PC-3 (cell line): ENCODE measurements at regions not wholly inside any gene's neighbourhood (a gene's known extent, or its start where the extent isn't known, plus 50 kb on each side); places are given as distances from the start of the nearest gene placed in this dataset.

Experiments used
- ATAC-seq: fragments of 200-7000 bp; cut with Tn5 transposase; 2 replicates; pipeline ENCODE4 v1.9.1; 2020; ENCODE audit warnings: mild to moderate bottlenecking, moderate library complexity
- BruUV-seq: library from RNA; stranded (reverse); fragments of 400-500 nt; replicated peaks from 2 replicates; lab custom pipeline; 2021; lab: Mats Ljungman, UMichigan
- CTCF ChIA-PET: fragments of 300-600 bp; sonication (Branson Sonifier 250); formaldehyde crosslinking; loops from one replicate; lab custom pipeline; 2022; ENCODE audit warnings: antibody characterized with exemption; lab: Charles Lee
- POLR2A ChIA-PET: fragments of 300-600 bp; sonication (Branson Sonifier 250); formaldehyde crosslinking; loops from one replicate; lab custom pipeline; 2022; ENCODE audit warnings: antibody characterized with exemption; ENCODE audit not compliant: unreplicated experiment; lab: Charles Lee
- DNase-seq: peaks from one replicate; pipeline ENCODE4 v3.0.0-alpha.2; 2015
- H2AFZ ChIP-seq: fragments of 300-600 bp; sonication (generic); 2 replicates; pipeline ENCODE4 v1.6.0; 2016; ENCODE audit warnings: antibody characterized with exemption, low read length
- H3F3A ChIP-seq: fragments of 300-600 bp; sonication (generic); one replicate; pipeline ENCODE4 v1.6.0; 2017; ENCODE audit warnings: antibody characterized with exemption, low read length, control low read depth, mild to moderate bottlenecking; ENCODE audit not compliant: unreplicated experiment
- H3K27ac ChIP-seq: fragments of 300-600 bp; sonication (generic); 2 replicates; pipeline ENCODE4 v1.5.1; 2016; ENCODE audit warnings: mild to moderate bottlenecking, low read length
- H3K27me3 ChIP-seq: fragments of 300-600 bp; sonication (generic); 2 replicates; pipeline ENCODE4 v1.6.1; 2016; ENCODE audit warnings: low read length, mixed read lengths
- H3K36me3 ChIP-seq: fragments of 300-600 bp; sonication (generic); 2 replicates; pipeline ENCODE4 v1.6.1; 2016; ENCODE audit warnings: low read depth, mixed run types, low read length, mixed read lengths
- H3K4me1 ChIP-seq: fragments of 300-600 bp; sonication (generic); 2 replicates; pipeline ENCODE4 v1.5.1; 2016; ENCODE audit warnings: low read length; ENCODE audit not compliant: insufficient read depth
- H3K4me2 ChIP-seq: fragments of 300-600 bp; sonication (generic); 2 replicates; pipeline ENCODE4 v1.6.0; 2016; ENCODE audit warnings: low read length
- H3K4me3 ChIP-seq: fragments of 300-600 bp; sonication (generic); 2 replicates; pipeline ENCODE4 v1.5.1; 2016; ENCODE audit warnings: mild to moderate bottlenecking, low read length, mixed read lengths
- H3K79me2 ChIP-seq: fragments of 300-600 bp; sonication (generic); 2 replicates; pipeline ENCODE4 v1.6.1; 2017; ENCODE audit warnings: low read length, mixed read lengths
- H3K9ac ChIP-seq: fragments of 300-600 bp; sonication (generic); 2 replicates; pipeline ENCODE4 v1.6.0; 2016; ENCODE audit warnings: mild to moderate bottlenecking, low read length
- H3K9me2 ChIP-seq: fragments of 300-600 bp; sonication (generic); replicated peaks from 2 replicates; pipeline ENCODE4 v1.6.1; 2016; ENCODE audit warnings: mixed run types, low read length, mixed read lengths
- H3K9me3 ChIP-seq: fragments of 300-600 bp; sonication (generic); 2 replicates; pipeline ENCODE4 v1.6.1; 2016; ENCODE audit warnings: low read length, mixed read lengths
- H4K20me1 ChIP-seq: fragments of 300-600 bp; sonication (generic); 2 replicates; pipeline ENCODE4 v1.6.1; 2016; ENCODE audit warnings: low read length, mixed read lengths
- EZH2 ChIP-seq: fragments of 300-600 bp; sonication (generic); IDR thresholded peaks from one replicate; pipeline ENCODE4 v1.6.1; 2017; ENCODE audit warnings: antibody characterized with exemption, mild to moderate bottlenecking, low read length; ENCODE audit not compliant: unreplicated experiment
- EZH2phosphoT487 ChIP-seq: fragments of 300-600 bp; sonication (generic); IDR thresholded peaks from 2 replicates; pipeline ENCODE4 v1.6.1; 2018; ENCODE audit warnings: mild to moderate bottlenecking, antibody characterized with exemption, low read length, borderline replicate concordance
- intact Hi-C: fragments of 100-400 bp; cut with micrococcal nuclease; formaldehyde crosslinking; loops from 2 replicates; pipeline ENCODE4 v1.9.0; 2023
- TF ChIP-seq, protein P1 (sequence below): fragments of 300-600 bp; sonication (generic); conservative IDR thresholded peaks from 2 replicates; pipeline ENCODE4 v1.5.1; 2017; ENCODE audit warnings: antibody characterized with exemption, low read depth, mild to moderate bottlenecking, low read length

DNA sequence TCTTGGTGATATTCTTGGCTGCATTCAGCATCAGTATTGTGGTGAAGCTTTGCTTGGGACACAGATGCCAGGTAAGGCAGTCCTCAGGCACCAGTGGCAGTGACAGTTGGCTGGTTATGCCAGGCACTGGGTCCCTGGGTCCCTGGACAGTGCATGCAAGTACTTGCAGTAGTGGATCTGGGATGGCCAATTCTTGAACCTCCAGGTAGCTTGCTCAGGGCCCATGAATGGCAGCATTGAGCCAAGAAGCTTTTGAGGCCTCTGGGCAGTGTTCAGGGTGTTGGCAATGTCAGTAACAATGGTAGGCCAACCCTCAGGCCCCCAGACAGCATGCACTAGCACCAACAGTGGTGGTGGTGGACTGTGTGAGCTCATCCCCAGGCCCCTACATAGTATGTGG is 106.8 kb upstream of the ANXA10 start:
- POLR2A ChIA-PET: no interaction called here
- no peak overlapping the region for H2AFZ ChIP-seq

GRCh38 chr4:167986044-167986443 is 106.3 kb upstream of the ANXA10 start:
- intact Hi-C loops: loop anchor here (10.0 kb wide), 1 partner anchor 361 kb away; no protein-coding TSS in a partner anchor
- H3K79me2 ChIP-seq: no peaks in the 10 kb centered on the region
- no peaks in the 10 kb centered on the region for H3K4me1 ChIP-seq
- no peak overlapping the region for H3K4me2 ChIP-seq
- BruUV-seq: no TSS peak
- H3K9me2 ChIP-seq: no peaks in the 10 kb centered on the region
- H2AFZ ChIP-seq: no peak overlapping the region
- ATAC-seq: no peak
- H3K27me3 ChIP-seq: no peaks in the 10 kb centered on the region
- ChIA-PET POLR2A (no interaction called here), CTCF (no interaction called here)
- no peak overlapping the region for H3K27ac ChIP-seq
- H3F3A ChIP-seq: no peaks in the 10 kb centered on the region
- no peak overlapping the region for H3K4me3 ChIP-seq
- no peaks in the 10 kb centered on the region for H4K20me1 ChIP-seq
- no peak for TF ChIP-seq EZH2
- TF ChIP-seq EZH2phosphoT487: no peak
- TF ChIP-seq, protein P1, sequence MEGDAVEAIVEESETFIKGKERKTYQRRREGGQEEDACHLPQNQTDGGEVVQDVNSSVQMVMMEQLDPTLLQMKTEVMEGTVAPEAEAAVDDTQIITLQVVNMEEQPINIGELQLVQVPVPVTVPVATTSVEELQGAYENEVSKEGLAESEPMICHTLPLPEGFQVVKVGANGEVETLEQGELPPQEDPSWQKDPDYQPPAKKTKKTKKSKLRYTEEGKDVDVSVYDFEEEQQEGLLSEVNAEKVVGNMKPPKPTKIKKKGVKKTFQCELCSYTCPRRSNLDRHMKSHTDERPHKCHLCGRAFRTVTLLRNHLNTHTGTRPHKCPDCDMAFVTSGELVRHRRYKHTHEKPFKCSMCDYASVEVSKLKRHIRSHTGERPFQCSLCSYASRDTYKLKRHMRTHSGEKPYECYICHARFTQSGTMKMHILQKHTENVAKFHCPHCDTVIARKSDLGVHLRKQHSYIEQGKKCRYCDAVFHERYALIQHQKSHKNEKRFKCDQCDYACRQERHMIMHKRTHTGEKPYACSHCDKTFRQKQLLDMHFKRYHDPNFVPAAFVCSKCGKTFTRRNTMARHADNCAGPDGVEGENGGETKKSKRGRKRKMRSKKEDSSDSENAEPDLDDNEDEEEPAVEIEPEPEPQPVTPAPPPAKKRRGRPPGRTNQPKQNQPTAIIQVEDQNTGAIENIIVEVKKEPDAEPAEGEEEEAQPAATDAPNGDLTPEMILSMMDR: no peak
- no peak for DNase-seq
- no peak overlapping the region for H3K9ac ChIP-seq
- H3K9me3 ChIP-seq: no peaks in the 10 kb centered on the region
- no peaks in the 10 kb centered on the region for H3K36me3 ChIP-seq

More for the DNA sequence above, 106.8 kb upstream of the ANXA10 start:
- Histone ChIP-seq H3K4me2 (no peak overlapping the region), H3K36me3 (no peaks in the 10 kb centered on the region), H3K27ac (no peak overlapping the region), H4K20me1 (no peaks in the 10 kb centered on the region), H3K9me2 (no peaks in the 10 kb centered on the region), H3K4me3 (no peak overlapping the region), H3K9me3 (no peaks in the 10 kb centered on the region), H3F3A (no peaks in the 10 kb centered on the region), H3K9ac (no peak overlapping the region), H3K4me1 (no peaks in the 10 kb centered on the region), H3K79me2 (no peaks in the 10 kb centered on the region), H3K27me3 (no peaks in the 10 kb centered on the region)
- BruUV-seq: no TSS peak
- CTCF ChIA-PET: no interaction called here
- intact Hi-C loops: loop anchor here (10.0 kb wide), 1 partner anchor 361 kb away; no protein-coding TSS in a partner anchor
- DNase-seq (no peak), ATAC-seq (no peak)
- TF ChIP-seq EZH2 (no peak), EZH2phosphoT487 (no peak)
- TF ChIP-seq, protein P1: no peak

GRCh38 chr4:167987285-167987684 is 105.1 kb upstream of the ANXA10 start:
- intact Hi-C loops: loop anchor here (10.0 kb wide), 1 partner anchor 362 kb away; no protein-coding TSS in a partner anchor
- no TSS peak for BruUV-seq
- Histone ChIP-seq H3K4me1 (no peaks in the 10 kb centered on the region), H3K4me3 (no peak overlapping the region), H3K27me3 (no peaks in the 10 kb centered on the region), H3K9me2 (no peaks in the 10 kb centered on the region), H3K36me3 (no peaks in the 10 kb centered on the region), H3F3A (no peaks in the 10 kb centered on the region), H3K79me2 (no peaks in the 10 kb centered on the region), H3K9ac (no peak overlapping the region), H4K20me1 (no peaks in the 10 kb centered on the region), H3K4me2 (no peak overlapping the region), H3K9me3 (no peaks in the 10 kb centered on the region), H3K27ac (no peak overlapping the region), H2AFZ (no peak overlapping the region)
- ATAC-seq (no peak), DNase-seq (no peak)
- CTCF ChIA-PET: no interaction called here
- POLR2A ChIA-PET: no interaction called here
- TF ChIP-seq EZH2phosphoT487 (no peak), EZH2 (no peak)
- TF ChIP-seq, protein P1: no peak
